SW480 (cell line): ENCODE measurements at regions not wholly inside any gene's neighbourhood (a gene's known extent, or its start where the extent isn't known, plus 50 kb on each side); places are given as distances from the start of the nearest gene placed in this dataset.

Experiments
- DNase-seq: peaks from one replicate; pipeline ENCODE4 v3.0.0-alpha.2; 2016; ENCODE audit warnings: low spot score

- DNase-seq: no peak
Measured at GRCh38 chr2:128778843-128779242, 460.2 kb upstream of the HS6ST1 start.

GRCh38 chr2:128779301-128780095 lies 460.8 kb upstream of the HS6ST1 start:
- no peak for DNase-seq

- DNase-seq: no peak
Measured at GRCh38 chr2:128780434-128781080, 461.9 kb upstream of the HS6ST1 start.

DNA sequence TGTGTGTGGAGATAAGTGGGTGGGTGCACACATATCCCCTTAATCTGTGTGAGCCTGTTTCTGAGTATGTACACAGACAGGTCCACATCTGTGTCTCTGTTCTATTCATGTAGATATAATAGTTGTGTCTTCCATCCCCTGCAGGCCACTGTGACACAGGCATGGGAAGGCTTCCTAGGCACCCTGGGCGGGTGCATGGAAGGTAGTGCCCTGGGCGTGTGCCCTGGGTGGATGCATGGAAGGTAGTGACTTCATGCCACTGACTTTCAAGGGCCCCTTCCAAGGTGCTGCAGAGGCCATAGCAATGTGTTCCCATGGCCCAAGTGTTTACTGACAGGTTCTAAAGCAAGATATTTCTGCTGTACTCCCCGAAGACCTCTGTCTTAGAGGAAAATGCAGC lies 462.5 kb upstream of the HS6ST1 start:
- no peak for DNase-seq

DNA sequence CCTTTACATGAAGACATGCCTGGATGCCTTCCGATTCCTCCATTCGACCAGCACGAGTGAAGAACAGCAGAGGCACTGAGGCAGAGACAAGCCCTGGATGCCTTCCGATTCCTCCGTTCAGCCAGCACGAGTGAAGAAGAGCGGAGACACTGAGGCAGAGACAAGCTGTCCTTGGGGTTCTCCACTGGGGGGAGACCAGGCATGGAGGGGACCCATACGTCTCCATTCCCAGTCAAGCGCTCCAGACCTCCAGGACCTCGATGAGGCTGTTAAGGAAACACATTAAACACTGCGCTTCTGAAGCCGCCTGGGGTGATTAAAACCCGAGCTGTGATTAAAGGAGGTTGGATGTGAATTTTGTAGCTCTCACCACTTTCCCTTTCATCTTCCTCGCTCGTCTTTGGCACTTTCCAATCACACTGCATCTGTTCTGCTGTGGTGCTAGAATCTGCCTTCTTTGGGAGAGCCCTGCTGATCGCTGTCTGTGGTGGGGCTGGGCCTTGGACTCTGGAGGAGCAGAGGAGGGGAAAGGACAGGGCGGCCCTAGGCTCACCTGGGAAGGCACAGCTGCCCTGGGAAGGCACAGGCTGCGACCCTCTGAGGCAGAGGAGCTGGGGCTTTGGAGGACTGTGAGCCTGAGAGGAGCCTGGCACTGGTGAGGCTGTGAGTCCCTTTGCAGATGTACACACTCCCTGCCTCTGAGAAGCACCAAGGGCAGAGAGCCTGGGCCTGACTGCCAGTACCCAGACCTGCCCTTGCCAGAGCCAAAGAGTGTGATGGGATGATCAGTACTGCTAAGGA lies 463.1 kb upstream of the HS6ST1 start:
- no peak for DNase-seq

DNA sequence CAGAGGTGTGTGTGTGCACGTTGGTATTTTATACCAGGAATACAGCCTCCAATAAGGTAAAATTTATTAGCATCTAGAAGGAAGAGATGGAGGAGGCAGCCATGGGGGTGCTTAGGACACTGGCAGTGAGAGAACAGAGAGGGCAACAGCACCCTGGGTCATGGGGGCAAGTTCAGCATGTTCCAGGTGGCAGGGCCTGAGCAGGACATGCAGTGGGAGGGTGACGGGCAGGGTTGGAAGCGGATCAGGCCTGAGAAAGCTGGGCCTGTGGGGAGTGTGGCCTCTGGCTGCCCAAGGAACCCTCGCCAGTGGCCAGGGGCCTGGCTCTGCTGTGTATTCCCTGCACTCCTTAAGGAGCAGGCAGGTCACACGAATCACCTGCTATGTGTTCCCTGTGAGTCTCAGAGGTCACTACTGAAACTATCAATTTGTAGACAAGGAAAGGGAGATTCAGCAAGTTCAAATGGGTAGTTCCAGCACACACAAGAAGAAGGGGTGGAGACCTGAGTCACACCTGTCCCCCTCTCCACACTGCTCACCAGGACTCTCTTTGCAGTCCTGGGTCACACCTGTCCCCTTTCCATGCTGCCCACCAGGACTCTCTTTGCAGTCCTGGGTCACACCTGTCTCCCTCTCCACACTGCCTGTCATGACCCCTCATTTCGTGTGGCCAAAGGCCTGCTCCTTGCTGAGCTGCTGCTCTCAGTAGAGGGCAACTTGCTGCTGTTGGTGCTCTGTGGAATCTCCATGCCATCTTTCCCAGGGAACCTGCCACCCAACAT lies 463.9 kb upstream of the HS6ST1 start:
- no peak for DNase-seq

- no peak for DNase-seq
Measured at GRCh38 chr2:128783193-128783671, 464.6 kb upstream of the HS6ST1 start.

GRCh38 chr2:128783896-128784295 lies 465.2 kb upstream of the HS6ST1 start:
- no peak for DNase-seq

DNA sequence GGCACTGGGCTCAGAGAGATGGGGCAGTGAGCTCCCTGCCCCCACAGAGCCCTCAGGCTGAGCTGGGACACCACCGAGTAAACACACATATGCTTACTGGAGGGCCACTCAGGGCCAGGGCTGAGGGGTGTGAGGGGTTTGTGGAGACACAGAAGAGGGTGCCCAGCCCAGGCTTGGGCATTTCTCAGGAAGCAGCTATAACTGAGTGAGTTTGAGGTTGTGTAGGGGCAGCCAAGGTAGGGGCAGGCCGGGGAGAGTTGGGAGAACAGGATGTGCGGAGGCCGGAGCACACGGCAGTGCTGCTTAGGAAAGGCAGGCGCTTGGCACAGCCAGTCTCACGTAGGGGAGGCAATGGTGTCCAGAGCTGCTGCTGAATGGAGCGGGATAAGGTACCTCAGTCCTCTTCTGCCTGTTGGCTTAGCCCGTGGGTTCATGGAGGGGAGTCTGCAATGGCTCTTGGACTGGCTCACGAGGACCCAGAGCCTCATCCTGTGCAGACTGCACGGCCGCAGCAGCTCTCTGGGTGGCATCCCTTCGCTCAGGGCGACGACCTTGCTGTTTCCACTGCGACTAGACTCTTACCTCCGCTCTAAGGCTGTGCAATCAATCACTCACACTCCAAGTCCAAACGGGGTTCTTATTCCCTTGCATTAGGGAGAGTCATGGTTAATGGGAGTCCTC lies 466.1 kb upstream of the HS6ST1 start:
- no peak for DNase-seq

DNA sequence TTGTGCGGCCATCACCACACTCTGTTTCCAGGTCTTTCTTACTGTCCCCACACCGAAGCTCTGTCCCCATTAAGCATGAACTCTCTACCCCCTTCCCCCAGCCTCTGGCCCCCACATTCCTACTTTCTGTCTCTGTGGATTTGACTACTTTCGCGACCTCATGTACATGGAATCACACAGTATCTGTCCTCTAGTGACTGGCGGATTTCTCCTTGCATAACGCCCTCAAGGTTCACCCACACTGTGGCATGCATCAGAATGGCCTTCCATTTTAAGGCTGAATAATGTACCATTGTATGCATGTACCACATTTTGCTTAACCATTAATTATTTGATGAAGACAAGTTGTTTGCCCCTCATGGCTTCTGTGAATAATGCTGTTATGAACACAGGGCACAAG lies 467.6 kb upstream of the HS6ST1 start:
- no peak for DNase-seq

DNA sequence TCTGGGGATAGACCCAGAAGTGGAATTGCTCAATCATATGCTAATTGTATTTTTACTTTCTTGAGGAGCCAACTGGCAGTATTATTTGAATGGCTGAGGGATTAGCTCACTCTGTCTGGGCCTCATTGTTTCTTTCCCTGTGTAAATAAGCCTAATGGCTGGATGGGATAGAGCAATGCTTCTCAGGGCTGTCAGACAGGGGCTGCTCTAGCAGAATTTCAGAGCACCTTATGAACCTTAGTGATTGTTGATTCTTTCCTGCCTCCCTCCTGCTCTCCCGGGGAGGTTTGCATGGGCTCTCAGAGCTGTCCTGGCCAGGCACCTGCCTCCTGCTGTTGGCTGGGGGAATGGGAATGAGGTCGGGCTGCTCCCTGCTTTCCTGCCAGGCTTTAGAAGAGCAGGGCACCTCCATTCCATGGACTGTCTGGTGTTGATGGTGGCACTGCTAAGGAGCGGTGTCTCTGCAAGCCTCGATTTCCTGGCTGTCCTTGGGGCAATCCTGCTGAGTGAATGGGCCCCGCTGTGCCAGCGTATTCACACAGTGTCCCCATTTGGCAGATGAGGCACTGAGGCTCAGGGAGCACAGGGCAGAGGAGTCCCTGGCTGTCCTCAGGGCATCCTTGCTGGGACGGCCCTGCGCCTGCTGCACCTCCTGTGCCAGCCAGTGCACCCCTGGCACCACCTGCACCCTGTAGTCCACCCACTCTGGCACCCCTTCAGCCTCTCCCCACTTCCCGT lies 468.2 kb upstream of the HS6ST1 start:
- DNase-seq: no peak

DNA sequence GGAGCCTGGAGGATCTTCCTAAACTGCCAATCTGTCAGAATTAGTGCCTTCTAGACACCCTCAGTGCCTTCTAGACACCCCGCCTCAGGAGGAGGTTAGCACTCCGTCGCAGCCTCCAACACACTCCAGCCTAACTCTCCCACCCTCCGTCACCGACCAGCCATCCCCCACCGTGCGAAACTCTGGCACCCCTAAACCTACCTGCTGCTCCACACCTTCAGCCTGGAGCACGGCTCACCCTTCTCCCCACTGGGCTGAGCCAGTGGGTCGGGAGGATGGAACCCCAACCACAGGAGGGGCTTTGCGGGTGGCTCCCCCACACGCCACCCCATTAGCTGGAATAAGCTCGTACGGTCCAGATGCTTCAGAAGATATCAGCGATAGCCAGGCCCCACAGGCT lies 468.9 kb upstream of the HS6ST1 start:
- DNase-seq: no peak

GRCh38 chr2:128788636-128789220 lies 470.1 kb upstream of the HS6ST1 start:
- no peak for DNase-seq

DNA sequence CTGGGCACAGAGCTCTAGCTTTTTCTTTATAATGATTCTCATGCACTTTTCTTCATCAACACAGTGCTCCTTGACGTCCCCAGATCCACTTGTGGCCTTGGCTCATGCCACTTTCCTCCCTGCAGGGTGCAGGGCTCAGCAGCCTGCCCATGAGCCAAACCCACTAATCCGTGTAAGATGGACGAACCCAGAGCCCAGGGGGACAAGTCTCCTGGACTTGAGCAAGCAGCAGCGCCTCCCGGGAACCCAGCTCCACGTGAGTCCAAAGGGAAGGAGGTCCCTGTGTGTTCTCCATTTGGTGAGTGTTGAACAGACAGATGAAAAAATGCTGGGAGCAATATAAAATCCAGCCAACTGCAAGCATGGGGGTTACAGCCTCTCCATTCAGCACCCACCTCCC lies 470.6 kb upstream of the HS6ST1 start:
- DNase-seq: no peak

GRCh38 chr2:128789776-128790455 lies 471.2 kb upstream of the HS6ST1 start:
- no peak for DNase-seq

DNA sequence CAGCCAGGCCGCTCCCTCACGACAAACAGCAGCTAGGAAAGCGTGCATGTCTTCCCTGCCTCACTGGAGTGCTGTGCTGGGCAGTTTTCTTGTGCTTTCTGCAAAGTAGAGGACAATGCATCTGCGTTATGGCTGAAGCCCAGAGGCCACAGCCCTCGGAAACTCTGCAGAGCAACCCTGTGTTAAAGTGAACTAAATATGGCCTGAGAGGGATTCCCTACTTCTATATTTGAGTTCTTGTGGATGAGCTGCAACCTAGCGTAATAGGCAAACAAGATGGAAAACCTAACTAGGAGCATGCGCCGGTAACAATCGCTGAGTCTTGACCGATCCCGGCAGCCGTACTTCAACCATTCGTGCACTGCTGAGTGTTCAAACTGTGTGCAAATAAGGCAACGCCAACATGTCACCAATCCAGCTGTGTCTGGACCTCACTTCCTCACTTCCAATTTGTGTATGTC lies 471.9 kb upstream of the HS6ST1 start:
- DNase-seq: no peak

- no peak for DNase-seq
Measured at GRCh38 chr2:128791120-128791984, 472.7 kb upstream of the HS6ST1 start.

DNA sequence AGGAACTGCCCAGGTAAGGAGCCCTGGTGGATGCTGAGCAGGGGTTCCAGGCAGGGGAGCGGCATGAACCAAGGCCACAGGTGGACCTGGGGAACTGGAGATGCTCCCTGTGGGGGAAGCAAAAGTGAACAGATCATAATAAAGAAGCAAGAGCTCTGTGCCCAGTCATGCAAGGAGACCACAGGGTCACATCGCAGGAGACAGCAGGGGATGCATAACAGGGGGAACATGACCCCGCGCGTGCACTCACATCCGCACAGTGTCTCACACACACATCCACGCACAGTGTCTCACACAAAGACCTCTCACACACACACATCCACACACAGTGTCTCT lies 473.3 kb upstream of the HS6ST1 start:
- DNase-seq: no peak
